ENCODE measurements at regions not wholly inside any gene's neighbourhood (a gene's known extent, or its start where the extent isn't known, plus 50 kb on each side); places are given as distances from the start of the nearest gene placed in this dataset.
"Not testable (repeated sequence)": the region's sequence is repeated elsewhere in the genome, so short reads cannot be mapped to it uniquely, and the experiment has no call there.

- TF ChIP-seq CTCF (IDR thresholded peaks at IDR 0.05) = no peak
- Histone ChIP-seq H3K27ac (no peak overlapping the region), H3K9me3 (no peaks in the 10 kb centered on the region), H3K4me1 (no peaks in the 10 kb centered on the region), H3K36me3 (no peaks in the 10 kb centered on the region), H3K27me3 (no peaks in the 10 kb centered on the region), H3K4me3 (no peak overlapping the region)
- DNase-seq (ENCODE audit: low spot score) = no peak
Measured at GRCh38 chr6:8845690-8846089, 410.3 kb upstream of the SLC35B3 start.

GRCh38 chr6:8844968-8845367, 409.6 kb upstream of the SLC35B3 start:
- Histone ChIP-seq H3K4me1 (no peaks in the 10 kb centered on the region), H3K27ac (no peak overlapping the region), H3K27me3 (no peaks in the 10 kb centered on the region), H3K36me3 (no peaks in the 10 kb centered on the region), H3K9me3 (no peaks in the 10 kb centered on the region), H3K4me3 (no peak overlapping the region)
- DNase-seq (ENCODE audit: low spot score) = no peak
- TF ChIP-seq CTCF (IDR thresholded peaks at IDR 0.05) = no peak

- H3K36me3 ChIP-seq = no peaks in the 10 kb centered on the region
- no peaks in the 10 kb centered on the region for H3K4me1 ChIP-seq
- H3K27me3 ChIP-seq = no peaks in the 10 kb centered on the region
- DNase-seq (ENCODE audit: low spot score) = no peak
- H3K27ac ChIP-seq = no peak overlapping the region
- no peaks in the 10 kb centered on the region for H3K9me3 ChIP-seq
- TF ChIP-seq CTCF (IDR thresholded peaks at IDR 0.05) = no peak
- H3K4me3 ChIP-seq = no peak overlapping the region
Measured at GRCh38 chr6:8839626-8840025, 404.3 kb upstream of the SLC35B3 start.

DNA sequence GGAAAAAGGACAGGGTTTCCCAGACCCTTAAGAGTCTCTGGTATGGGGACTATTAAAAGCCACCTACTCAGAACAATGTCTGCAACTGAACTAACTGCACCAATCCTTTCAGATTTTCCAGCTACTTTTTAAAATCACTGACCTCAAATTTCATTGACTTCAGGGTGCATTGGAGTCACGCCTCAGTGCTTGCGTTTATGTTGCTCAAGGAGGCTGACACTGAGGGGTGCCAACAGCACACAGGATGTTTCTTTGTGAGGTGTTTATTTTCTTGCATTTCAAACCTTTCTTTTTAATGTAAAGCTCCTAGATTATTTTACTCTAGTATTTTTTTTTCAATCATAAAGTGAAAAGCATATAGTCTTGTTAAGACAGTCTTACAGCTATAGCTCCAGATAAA, 402.0 kb upstream of the SLC35B3 start:
- Histone ChIP-seq H3K36me3 (no peaks in the 10 kb centered on the region), H3K27me3 (no peaks in the 10 kb centered on the region), H3K4me3 (no peak overlapping the region), H3K9me3 (no peaks in the 10 kb centered on the region), H3K27ac (no peak overlapping the region), H3K4me1 (no peaks in the 10 kb centered on the region)
- no peak for DNase-seq (ENCODE audit: low spot score)
- no peak for TF ChIP-seq CTCF (IDR thresholded peaks at IDR 0.05)

- H3K9me3 ChIP-seq; H3K27ac ChIP-seq; DNase-seq (ENCODE audit: low spot score); H3K4me3 ChIP-seq; H3K36me3 ChIP-seq; H3K27me3 ChIP-seq; H3K4me1 ChIP-seq: not testable (repeated sequence)
Measured at GRCh38 chr6:8832695-8833094, 397.4 kb upstream of the SLC35B3 start.

DNA sequence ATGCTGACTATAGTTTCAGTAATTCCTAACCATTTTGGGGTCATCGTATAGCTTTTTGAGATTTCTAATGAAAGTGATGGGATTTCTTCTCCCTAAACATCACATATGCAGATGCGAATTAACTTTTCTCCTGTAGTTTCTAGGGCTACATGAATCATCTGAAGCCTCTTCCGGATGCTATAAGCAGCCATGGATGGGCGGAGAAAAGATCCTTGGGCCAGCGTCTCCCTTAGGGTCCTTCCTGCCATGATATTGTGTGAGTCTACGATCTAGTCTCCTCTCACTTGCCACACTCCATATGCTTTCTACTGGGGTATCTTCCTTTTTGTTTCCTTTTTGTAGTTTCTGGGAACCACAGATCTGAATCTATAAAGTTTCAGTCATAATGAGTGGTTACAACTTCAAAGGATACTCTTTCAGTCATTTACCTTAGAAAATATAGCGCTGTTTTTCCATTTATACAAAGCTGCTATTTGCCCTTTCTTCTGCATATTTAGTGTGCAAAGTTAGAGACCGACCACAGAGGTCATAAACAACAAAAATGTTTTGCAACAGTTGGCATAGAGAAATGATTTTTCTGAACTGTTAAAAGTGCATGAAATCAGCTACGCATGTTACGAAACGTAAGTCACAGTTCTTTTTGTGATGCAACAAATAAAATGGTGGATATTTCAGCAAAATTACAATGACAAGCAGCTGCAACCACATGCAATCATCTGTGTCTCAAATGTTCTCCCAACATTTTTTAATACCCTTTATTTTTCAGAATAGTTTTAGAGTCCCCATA, 396.2 kb upstream of the SLC35B3 start:
- TF ChIP-seq CTCF (IDR thresholded peaks at IDR 0.05) = no peak
- Histone ChIP-seq H3K4me3 (no peak overlapping the region), H3K36me3 (no peaks in the 10 kb centered on the region), H3K9me3 (no peaks in the 10 kb centered on the region), H3K27ac (no peak overlapping the region), H3K4me1 (no peaks in the 10 kb centered on the region), H3K27me3 (no peaks in the 10 kb centered on the region)
- DNase-seq (ENCODE audit: low spot score) = no peak
